Epithelial cell of esophagus (primary cell): ENCODE measurements at regions not wholly inside any gene's neighbourhood (a gene's known extent, or its start where the extent isn't known, plus 50 kb on each side); places are given as distances from the start of the nearest gene placed in this dataset.
"Not testable (repeated sequence)": the region's sequence is repeated elsewhere in the genome, so short reads cannot be mapped to it uniquely, and the experiment has no call there.

Experiments used
- DNase-seq: peaks from one replicate; pipeline ENCODE4 v3.0.0; 2010; ENCODE audit warnings: low read depth
- H3K4me3 ChIP-seq: 2 replicates; pipeline ENCODE4 v1.5.1; 2011; ENCODE audit warnings: mild to moderate bottlenecking, low read length, control low read depth
- CTCF ChIP-seq: IDR thresholded peaks from 2 replicates; pipeline ENCODE4 v1.5.1; 2011; ENCODE audit warnings: low read depth, mild to moderate bottlenecking, low read length, control low read depth, inconsistent platforms; ENCODE audit not compliant: insufficient read depth; ENCODE audit errors: missing control alignments

GRCh38 chr3:187491371-187491770 is 123.2 kb downstream of the RTP4 start:
- no peak for TF ChIP-seq CTCF
- no peak for DNase-seq
- no peak overlapping the region for H3K4me3 ChIP-seq

- no peak overlapping the region for H3K4me3 ChIP-seq
- DNase-seq, result no peak
- TF ChIP-seq CTCF, result no peak
These were observed 122.2 kb downstream of the RTP4 start for GRCh38 chr3:187490366-187490765.

- H3K4me3 ChIP-seq, result no peak overlapping the region
- DNase-seq, result no peak
- no peak for TF ChIP-seq CTCF
These were observed 116.5 kb downstream of the RTP4 start for GRCh38 chr3:187484547-187485295.

GRCh38 chr3:187481426-187481825 is 113.2 kb downstream of the RTP4 start:
- TF ChIP-seq CTCF, result no peak
- no peak overlapping the region for H3K4me3 ChIP-seq
- DNase-seq, result no peak

GRCh38 chr3:187475613-187476012 is 107.4 kb downstream of the RTP4 start:
- not testable (repeated sequence) for H3K4me3 ChIP-seq, DNase-seq

GRCh38 chr3:187473778-187474406 is 105.7 kb downstream of the RTP4 start:
- TF ChIP-seq CTCF, result no peak
- no peak for DNase-seq
- no peak overlapping the region for H3K4me3 ChIP-seq

GRCh38 chr3:187466306-187466705 is 98.1 kb downstream of the RTP4 start:
- not testable (repeated sequence) for H3K4me3 ChIP-seq, DNase-seq

- no peak for DNase-seq
- H3K4me3 ChIP-seq, result no peak overlapping the region
- no peak for TF ChIP-seq CTCF
These were observed 97.3 kb downstream of the RTP4 start for GRCh38 chr3:187465503-187465902.
